ENCODE measurements at regions not wholly inside any gene's neighbourhood (a gene's known extent, or its start where the extent isn't known, plus 50 kb on each side); places are given as distances from the start of the nearest gene placed in this dataset.

DNA sequence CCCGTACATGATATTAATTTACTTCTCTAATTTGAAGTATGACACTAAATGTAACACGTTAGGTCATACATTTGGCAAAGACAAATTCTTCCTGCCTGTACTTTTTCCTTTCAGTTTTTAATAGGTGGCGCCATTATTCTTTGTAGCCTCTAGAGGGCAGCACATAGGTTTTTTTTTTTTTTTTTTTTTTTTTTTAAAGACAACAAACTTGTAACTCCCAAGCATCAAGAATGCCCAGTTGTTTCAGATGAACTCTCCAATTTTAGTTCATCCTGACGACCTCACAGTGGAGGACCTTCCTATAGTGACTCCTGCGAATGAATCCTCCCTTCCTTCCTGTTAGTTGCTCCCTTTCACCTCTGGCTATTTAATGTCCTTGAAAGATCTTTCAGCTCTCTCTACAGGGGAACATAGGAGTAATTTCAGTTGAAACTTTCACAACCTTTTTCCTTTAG is 139.3 kb upstream of the HDAC9 start:
- intact Hi-C loops (cut with micrococcal nuclease): loop anchor here (1.0 kb wide), 1 partner anchor 1309 kb away; no protein-coding TSS in a partner anchor

DNA sequence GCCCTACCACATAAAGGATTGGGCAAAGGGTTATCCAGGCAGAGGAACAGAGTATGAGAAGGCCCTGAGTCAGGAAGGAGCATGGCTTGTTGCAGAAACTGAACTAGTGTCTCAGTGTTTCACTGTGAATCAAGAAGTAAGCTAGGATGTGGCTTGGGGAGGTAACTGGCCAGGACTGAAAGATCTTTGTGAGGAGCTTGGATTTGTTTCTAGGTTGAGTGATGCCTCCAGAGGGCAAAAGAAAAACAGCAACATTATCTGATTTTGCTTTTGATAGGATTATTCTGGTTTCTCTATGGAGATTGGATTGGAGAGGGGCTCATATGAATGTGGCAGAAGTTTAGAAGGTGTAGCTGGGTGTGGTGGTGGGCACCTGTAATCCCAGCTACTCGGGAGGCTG is 137.9 kb upstream of the HDAC9 start:
- intact Hi-C loops (cut with micrococcal nuclease): no loop called here

DNA sequence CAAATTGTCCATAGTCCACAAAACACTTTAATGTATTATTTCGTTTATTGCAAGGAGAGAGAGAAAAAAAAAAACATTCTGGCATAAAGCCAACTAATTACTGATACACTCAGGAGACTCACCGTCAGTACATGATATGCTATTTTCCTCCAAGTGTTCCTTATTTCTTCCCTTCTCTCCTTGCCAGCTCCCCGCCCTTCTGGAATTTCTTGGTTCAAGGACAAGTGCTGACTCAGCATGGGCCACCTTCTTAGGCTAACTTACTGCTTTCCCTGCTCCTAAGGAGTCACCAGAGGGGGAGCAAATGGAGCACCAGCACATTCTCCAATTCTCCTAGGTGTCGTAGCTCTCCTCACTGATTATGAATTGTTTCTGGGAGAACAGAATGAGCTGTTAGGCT is 133.8 kb upstream of the HDAC9 start:
- intact Hi-C loops (cut with micrococcal nuclease): no loop called here

DNA sequence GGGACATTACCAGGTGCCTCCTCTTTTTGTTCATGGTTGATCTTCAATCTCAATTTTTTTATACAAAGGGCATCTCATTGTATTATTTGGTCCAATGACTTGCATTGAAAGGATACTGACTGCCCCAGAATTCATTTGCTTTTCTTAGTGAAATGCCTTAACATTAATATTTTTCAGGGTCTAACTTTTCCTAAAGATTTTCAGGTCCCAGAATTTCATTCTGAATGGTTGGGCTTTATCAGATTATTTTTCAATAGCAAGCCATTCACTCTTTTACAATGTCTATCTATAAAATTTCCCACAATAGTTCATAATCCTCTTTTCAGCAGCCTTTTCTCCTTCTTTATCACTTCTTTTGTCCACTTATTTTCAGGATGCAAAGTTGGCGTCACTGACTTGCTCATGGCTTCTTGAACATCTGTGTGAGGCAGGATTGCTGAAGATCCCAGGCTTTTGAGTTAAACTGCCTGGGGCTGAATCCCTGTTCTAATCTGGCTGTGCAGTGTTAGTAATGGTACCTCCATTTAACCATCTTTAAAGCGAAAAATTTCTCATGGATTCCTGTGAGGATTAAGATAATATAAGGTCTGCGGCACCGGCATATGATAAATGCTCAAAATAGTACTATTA is 131.7 kb upstream of the HDAC9 start:
- intact Hi-C loops (cut with micrococcal nuclease): no loop called here

DNA sequence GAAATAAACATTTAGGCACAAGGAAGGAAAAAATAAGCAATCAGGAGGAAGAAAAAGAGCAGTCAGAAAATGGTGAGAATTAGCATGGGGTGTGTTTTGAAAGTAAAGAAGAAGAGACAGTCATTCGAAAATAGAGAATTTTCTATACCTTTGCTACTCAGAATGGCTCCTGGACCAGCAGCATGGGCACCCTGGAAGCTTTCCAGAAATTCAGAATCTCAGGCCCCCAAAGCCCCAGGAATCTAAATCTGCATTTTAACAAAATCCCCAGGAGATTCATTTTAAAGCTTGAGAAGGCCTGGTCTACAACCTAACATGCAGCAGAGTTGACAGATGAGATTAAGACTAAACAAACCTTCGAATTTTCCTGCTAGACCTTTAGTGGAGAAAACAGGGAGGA is 131.2 kb upstream of the HDAC9 start:
- intact Hi-C loops (cut with micrococcal nuclease): no loop called here

DNA sequence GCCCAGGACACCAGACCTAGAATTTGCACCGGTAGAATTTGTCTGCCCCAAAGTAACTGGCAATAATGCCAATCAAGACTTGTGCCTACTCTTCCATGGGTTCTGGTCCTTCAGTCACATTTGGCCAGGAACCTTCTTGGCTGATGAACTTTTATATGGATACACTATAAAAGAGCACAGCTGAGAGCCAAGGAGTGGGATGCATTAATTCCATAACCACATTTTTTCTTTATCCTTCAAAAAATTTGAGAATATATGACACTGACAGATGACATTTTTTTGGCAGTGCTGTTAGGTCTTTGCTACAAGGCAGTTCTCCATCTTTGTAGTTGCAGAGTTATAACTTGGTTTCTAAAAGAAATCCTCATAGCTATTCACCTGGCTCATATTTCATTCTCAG is 129.2 kb upstream of the HDAC9 start:
- intact Hi-C loops (cut with micrococcal nuclease): no loop called here

DNA sequence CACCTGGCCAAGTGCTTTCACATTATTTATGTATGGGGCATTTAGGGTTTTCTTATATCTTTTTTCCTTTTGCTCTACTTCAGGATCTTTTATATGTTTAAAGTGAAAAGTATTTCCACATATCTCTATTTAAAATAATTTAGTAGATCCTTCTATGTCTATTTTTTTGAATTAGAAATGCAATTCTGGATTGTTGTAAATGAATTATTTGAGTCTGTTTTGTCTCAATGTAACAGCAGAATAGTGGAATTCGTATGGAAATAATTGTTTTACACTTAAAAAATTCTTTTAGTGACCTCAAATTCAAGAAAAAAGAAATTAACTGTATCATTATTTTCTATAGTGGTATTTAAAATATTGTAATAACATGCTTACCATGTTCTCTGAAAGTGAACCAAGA is 126.5 kb upstream of the HDAC9 start:
- intact Hi-C loops (cut with micrococcal nuclease): no loop called here

DNA sequence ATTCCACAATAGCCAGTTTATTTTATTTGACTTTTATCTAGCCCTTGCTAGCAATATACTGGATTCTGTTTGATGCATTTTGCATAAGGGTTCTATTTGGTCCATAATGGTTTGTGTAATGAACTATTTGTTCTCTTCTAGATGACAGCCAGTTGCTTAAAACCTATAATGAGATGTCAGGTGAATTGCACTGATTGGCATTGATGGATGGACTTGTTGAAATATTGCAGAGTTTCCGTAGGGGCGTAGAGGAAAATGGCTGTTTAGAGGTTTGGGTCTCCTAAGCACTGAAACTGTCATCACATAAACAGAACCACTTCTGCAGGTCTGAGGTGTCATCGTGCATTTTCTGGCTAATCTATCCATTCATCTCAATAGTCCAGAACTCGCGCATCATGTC is 124.9 kb upstream of the HDAC9 start:
- intact Hi-C loops (cut with micrococcal nuclease): no loop called here

DNA sequence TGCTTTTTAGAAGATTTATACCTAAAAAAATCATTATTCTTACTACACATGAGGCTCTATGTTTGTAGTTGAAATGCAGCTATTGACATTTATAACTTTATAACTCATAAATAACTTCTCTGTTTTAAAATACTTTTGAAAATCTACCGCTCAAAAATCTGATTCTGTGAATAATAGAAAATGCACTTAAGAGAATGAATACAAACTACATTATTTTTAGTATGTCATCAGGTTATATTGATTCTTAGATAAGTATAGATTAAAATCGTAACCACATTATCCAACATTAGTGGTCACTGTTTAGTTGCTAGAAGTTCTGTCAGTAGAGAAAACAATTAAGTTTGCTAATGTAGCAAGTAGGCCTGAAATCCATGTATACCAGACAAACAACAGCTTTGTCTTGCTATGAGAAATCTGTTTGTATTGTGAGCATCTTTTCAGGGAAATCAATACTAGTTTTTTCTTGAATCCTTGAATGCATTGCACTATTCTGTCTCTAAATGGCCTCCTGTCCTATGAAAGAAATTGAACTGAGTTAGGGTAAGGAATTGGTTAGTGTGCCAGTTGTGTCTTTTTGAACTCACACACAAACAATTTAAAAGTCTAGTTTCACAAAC is 116.5 kb upstream of the HDAC9 start:
- intact Hi-C loops (cut with micrococcal nuclease): no loop called here

DNA sequence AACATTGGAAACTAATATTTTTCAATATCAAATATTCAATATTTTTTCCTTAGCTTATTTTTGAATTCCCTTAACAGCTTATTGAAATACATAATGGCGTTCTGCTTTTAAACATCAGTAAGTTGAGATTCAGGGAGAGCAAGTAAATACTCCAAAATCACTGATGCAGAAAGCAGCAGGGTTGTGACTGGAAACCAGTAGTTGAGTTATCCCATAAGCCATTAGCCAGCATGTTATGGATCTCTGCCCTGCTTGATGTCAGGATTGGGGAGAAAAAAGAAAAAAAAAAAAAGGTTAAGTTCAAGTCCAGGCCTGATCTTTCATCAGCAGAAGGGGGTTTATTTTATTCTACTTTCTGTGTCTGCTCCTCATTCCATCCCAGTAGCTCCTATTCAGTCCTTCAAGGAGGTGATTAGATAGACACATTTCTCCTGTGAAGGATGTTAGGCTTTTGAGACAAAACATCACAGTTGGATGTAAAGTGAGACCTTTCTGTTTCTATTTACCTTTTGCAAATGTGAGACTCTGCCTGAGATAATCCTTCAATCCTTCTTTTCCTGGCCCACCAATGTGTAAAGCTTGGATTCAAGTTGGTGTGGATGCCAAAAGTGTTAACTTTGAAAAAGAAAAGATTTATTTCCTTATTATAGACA is 110.9 kb upstream of the HDAC9 start:
- intact Hi-C loops (cut with micrococcal nuclease): no loop called here

DNA sequence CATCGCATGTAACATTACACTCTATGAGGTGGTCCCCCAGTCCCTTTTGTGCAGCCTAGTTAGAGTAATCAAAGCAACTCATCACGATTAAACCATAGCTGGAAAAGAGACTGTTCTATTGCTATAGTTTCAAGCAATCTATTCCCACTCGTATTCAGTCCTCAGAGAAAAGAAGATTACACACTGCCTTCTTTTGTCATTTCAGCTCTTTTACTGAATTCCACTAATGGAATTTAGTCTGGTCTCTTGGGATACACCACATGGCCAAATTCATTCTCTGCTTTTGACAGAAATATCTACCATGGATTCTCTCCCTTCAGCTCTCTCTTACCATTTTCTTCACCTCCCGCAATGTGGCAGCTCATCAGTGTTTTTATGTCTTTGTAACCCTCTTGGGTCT is 108.9 kb upstream of the HDAC9 start:
- intact Hi-C loops (cut with micrococcal nuclease): no loop called here

DNA sequence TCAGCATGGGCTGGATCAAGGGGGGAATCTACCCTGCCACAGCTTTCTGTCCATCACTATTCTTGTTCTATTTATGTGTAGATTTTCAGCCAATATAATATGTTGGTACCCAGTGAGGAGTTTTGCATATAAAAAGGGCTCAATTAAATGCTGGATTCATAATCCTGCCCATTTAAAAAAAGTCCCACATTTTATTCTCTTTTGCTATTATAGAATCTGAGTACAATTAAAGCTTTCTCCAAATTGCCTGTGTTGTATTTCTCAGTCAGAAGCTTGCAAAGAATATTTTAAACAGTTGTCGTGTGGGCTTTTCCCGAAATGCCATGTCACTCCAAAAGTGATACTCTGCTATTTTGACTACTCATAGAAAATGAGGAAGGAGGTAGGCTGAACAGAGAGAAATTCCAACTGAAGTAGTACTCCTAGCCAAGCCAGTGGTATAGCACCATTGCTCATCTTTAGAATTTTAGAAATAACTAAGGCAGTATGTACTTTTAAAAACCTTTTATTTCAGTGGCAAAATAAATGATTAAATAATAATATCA is 108.3 kb upstream of the HDAC9 start:
- intact Hi-C loops (cut with micrococcal nuclease): no loop called here

DNA sequence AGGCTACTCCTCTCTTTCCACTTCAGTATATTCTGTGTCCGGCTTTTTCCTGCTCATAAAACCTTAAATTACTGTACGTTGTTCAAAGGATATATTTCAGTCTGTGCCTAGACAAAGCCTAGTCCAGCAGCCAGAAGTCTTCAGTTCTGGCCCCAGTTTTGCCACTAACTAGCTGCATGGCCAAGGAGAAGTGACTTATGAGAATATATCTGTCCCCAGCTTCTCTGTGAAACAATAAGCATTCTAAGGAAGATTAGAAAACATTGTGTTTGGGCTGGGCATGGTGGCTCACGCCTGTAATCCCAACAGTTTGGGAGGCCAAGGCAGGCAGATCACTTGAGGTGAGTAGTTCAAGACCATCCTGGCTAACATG is 105.0 kb upstream of the HDAC9 start:
- intact Hi-C loops (cut with micrococcal nuclease): no loop called here

DNA sequence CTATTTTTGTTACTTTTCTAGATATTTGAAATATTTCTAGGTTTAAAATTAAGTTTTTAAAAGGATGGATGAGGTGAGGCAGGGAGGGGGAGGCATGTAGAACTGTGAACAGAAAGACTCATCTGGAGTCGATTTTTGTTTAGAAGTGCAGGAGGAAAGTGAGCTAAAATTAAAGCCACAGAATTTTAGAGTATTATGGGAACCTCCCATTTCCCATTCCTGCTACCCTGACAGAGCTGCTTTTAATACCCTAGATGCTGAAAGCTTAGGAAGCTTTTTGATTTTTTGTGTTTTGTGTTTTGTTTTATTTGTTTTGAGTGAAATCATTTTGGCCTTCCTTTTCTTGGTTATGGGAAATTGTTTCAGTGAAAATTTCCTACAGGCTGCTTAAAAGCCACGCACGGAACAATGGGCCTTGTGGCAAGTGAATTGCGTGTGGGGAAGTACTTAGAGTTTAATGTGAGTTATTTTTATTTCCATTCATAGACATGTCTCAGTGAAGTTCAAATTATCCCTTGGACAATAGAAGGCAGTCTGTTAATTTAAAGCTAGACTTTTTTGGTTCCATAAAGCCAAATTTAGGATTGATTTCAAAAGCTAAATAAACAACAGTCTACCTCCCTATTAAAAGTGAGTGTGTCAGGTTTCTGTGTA is 102.0 kb upstream of the HDAC9 start:
- intact Hi-C loops (cut with micrococcal nuclease): no loop called here

DNA sequence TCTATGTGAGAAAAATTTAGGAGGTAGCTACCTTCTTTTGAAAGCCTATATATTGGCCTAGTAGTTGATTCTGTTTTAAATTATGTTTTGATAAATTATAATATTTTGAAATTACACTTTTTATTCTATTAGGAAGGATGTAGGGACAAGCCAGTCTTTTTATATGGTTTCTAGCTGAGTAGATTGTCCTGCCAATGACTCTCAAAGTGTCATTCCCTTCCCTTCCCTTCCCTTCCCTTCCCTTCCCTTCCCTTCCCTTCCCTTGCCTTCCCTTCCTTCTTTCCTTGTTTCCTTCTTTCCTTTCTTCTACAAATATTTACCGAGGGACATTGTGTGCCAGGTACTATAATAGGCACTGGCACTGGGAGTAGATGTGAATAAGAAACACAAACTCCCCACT is 99.7 kb upstream of the HDAC9 start:
- intact Hi-C loops (cut with micrococcal nuclease): no loop called here

DNA sequence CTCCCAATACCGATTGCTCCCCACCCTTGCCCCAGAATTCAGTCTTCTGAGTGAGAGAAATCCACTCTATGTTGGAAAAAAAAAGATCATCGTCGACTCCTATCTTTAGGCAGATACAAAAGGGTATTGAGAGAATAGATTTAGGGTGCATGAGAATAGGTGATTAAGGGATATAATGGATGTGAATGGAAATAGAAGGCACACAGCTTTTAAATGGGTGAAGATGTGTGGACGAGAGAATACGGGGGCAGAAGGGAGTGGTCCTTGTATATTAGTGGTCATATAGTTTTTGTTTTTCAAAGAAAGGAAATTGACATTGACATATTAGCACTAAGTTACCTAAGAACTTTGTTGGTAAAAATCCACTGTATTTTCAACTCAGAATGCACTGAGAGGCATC is 98.6 kb upstream of the HDAC9 start:
- intact Hi-C loops (cut with micrococcal nuclease): no loop called here

DNA sequence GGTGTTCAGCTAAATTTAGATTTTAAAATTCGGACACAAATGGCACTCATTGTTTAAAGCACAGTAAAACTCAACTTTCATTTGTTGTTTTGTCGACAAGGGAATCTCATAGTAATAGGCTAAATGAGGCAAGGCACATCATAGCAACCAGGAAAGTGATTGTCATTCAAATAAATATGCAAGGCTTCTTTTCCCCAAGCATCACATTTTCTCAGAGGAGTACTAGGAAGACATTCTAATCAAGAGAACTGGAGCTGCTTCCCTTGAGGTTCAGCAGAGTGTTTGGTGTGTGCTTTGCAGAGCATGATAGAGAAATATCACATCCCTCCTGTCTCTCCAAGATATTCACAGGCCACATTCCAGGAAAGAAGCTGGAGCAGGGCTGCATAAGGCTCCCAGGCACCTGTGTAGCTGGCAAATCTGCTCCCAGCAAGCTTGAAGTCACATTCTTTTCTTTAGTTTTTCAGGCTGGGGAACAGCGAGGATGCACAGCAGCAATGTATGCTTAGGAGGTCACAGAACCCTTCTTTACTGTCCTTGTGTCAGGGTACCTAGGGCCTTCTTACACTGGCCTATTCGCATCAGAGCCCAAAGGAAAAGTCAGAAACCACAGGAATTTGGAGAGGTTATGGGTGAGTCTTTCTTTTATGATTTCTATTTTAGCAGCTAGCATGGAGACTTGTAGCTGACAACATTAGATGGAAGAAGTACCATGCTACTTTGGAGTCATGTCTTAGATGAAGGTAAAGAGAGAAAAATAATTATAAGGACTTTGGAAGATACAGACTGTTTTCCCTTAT is 95.9 kb upstream of the HDAC9 start:
- intact Hi-C loops (cut with micrococcal nuclease): no loop called here

DNA sequence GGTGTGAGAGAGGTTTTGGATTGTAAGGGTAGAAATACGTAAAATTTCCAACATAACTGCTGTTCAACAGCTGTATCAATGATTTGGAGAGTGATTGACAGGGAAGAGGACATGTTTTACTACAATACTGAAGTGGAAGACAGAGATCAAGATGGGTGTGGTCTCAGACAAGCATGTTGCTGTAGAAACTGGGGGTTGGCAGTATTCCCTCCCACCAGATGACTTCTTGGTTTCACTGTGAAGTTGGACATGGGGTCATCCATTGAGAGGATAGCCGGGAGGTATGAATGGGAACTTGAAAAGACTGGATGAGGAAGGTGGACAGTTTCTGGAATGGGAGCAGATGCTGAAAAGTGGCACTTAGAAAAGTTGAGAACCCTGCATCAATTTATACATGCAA is 95.3 kb upstream of the HDAC9 start:
- intact Hi-C loops (cut with micrococcal nuclease): no loop called here

DNA sequence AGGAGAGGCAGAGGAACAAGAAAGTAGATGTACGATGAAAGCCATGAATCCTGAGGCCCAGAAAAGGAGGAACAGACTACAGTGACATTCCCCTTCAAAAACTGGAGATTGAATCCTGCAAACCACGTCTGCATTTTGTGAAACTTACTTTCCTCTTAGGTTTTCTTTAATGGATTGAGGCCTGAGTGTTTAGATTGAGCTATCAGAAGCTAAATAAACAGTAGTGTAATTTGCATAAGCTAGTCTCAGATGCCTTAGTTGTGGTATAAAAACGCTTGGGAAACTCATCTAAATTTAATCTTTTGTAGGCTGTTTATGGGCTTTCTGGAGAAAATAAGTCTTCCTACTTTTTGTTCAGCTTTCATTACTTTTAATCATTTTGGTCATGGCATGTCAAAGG is 94.8 kb upstream of the HDAC9 start:
- intact Hi-C loops (cut with micrococcal nuclease): no loop called here

DNA sequence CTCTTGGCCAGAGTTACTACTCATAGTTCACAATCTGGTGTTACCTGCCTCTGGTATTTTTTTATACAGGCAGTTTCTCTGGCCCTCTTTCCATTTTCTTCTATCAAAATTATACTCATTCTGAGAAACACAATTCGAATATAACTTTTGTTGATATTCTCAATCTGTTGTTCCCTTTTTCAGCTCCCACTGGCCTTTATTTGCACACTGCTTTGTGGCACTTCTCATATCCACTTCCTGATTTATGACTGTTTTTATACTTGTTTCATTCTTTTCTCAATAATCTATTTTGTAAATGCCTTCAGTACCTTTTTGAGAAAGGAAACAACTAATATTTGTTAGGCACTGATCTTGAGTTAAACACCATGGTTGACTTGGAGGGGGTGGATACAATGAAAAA is 93.8 kb upstream of the HDAC9 start:
- intact Hi-C loops (cut with micrococcal nuclease): no loop called here

DNA sequence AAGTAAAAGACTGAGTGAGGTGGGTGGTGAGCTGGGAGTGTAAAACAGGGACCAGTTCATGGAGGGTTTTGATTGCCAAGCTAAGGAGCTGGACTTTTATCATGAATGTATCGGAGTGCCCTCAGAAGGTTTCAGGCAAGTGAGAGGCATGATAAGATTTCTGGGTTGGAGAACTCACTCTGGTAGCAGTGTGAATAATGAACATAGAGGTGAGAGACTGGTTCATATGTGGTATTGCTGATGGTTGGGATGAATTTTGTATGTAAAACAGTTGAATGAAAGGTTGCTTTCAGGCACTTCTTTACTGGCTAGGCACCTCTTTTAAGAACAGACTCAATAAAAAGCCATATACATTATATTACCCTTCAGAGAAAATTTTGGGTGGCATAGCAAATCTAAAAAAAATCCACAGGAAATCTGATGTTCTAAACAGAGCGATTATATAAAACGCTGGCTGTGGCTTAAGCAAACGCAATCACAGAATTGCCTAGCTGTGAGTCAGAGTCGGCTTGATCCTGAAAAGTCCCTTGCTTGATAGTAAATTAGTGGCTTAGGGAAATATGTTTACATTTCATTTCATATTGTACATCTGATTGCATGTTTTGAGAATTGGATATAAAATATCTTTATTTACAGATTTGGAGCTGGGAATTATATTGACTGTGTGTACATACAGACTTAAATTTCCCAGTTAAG is 92.9 kb upstream of the HDAC9 start:
- intact Hi-C loops (cut with micrococcal nuclease): no loop called here

Data from T-helper 2 cell treated with Interferon-gamma antibody and Interleukin-4, amounts not matched to agents 100 ng/mL and 5 ng/mL, for 36 hours (primary cell).